Panc1 (cell line): ENCODE measurements at regions not wholly inside any gene's neighbourhood (a gene's known extent, or its start where the extent isn't known, plus 50 kb on each side); places are given as distances from the start of the nearest gene placed in this dataset.

ENCODE experiments used
- ATAC-seq: fragments of 200-7000 bp; cut with Tn5 transposase; 2 replicates; pipeline ENCODE4 v1.9.1; 2020; ENCODE audit warnings: mild to moderate bottlenecking, moderate library complexity
- BruUV-seq: library from RNA; stranded (reverse); fragments of 400-500 nt; replicated peaks from 2 replicates; lab custom pipeline; 2021; lab: Mats Ljungman, UMichigan
- CTCF ChIA-PET: fragments of 300-600 bp; sonication (Branson Sonifier 250); formaldehyde crosslinking; loops from one replicate; lab custom pipeline; 2022; ENCODE audit warnings: antibody characterized with exemption; lab: Charles Lee
- POLR2A ChIA-PET: fragments of 300-600 bp; sonication (Branson Sonifier 250); formaldehyde crosslinking; loops from one replicate; lab custom pipeline; 2022; ENCODE audit warnings: antibody characterized with exemption; lab: Charles Lee
- DNase-seq: peaks from one replicate; pipeline ENCODE4 v3.0.0-alpha.2; 2010; ENCODE audit warnings: low read depth, low spot score
- H3K27ac ChIP-seq: 2 replicates; pipeline ENCODE4 v1.5.1; 2011; ENCODE audit warnings: mild to moderate bottlenecking, low read length, inconsistent platforms
- H3K27me3 ChIP-seq: fragments of 200-500 bp; sonication (Bioruptor generic); 2 replicates; pipeline ENCODE4 v1.6.0; 2014; ENCODE audit warnings: low read length, inconsistent platforms; ENCODE audit not compliant: control insufficient read depth, insufficient read depth
- H3K36me3 ChIP-seq: fragments of 200-500 bp; sonication (Bioruptor generic); 2 replicates; pipeline ENCODE4 v1.5.1; 2014; ENCODE audit warnings: inconsistent platforms, mild to moderate bottlenecking, low read length, moderate library complexity; ENCODE audit not compliant: control insufficient read depth, insufficient read depth
- H3K4me1 ChIP-seq: 2 replicates; pipeline ENCODE4 v1.5.1; 2011; ENCODE audit warnings: inconsistent platforms, mild to moderate bottlenecking, low read length, moderate library complexity; ENCODE audit not compliant: control insufficient read depth, insufficient read depth
- H3K4me3 ChIP-seq, 2 experiments: 2 replicates each; pipeline ENCODE4 v1.5.1; 2011 to 2012; ENCODE audit warnings: low read depth in 2 of 2, low read length in 2 of 2, mild to moderate bottlenecking in 2 of 2, inconsistent platforms in 1 of 2, moderate library complexity in 1 of 2
- H3K9me3 ChIP-seq: fragments of 200-500 bp; sonication (Bioruptor generic); 2 replicates; pipeline ENCODE4 v1.5.1; 2014; ENCODE audit warnings: low read depth, mild to moderate bottlenecking, inconsistent platforms, low read length, moderate library complexity; ENCODE audit not compliant: control insufficient read depth, insufficient read depth
- CTCF ChIP-seq: fragments of 450-650 bp; IDR thresholded peaks from 2 replicates; pipeline ENCODE4 v1.5.1; 2017; ENCODE audit warnings: mild to moderate bottlenecking
- POLR2AphosphoS5 ChIP-seq: IDR thresholded peaks from 2 replicates; pipeline ENCODE4 v1.6.1; 2012; ENCODE audit warnings: mild to moderate bottlenecking, low read depth, low read length, moderate library complexity
- SIN3A ChIP-seq: IDR thresholded peaks from 2 replicates; pipeline ENCODE4 v1.6.1; 2012; ENCODE audit warnings: low read depth, mild to moderate bottlenecking, low read length, moderate library complexity, borderline replicate concordance; ENCODE audit not compliant: insufficient read depth
- TCF7L2 ChIP-seq: IDR thresholded peaks from 2 replicates; pipeline ENCODE4 v1.6.1; 2011; ENCODE audit warnings: mild to moderate bottlenecking, low read depth, low read length, inconsistent platforms
- in situ Hi-C: cut with HindIII; loops from 2 replicates; pipeline ENCODE4 v1.10.0; 2016; ENCODE audit warnings: low sequenced_read_pairs, low pct_unique_long_range_greater_than_20kb
- intact Hi-C: fragments of 100-400 bp; cut with micrococcal nuclease; formaldehyde crosslinking; loops from one replicate; pipeline ENCODE4 v1.10.0; 2022; ENCODE audit not compliant: unreplicated experiment
- TF ChIP-seq, protein P1 (sequence below), 2 experiments: IDR thresholded peaks; 2 replicates each; pipeline ENCODE4 v1.6.1; 2011 to 2012; ENCODE audit warnings: low read depth in 2 of 2, control low read depth in 1 of 2, low read length in 1 of 2, mild to moderate bottlenecking in 1 of 2, moderate library complexity in 1 of 2; ENCODE audit not compliant: insufficient read depth in 1 of 2

DNA sequence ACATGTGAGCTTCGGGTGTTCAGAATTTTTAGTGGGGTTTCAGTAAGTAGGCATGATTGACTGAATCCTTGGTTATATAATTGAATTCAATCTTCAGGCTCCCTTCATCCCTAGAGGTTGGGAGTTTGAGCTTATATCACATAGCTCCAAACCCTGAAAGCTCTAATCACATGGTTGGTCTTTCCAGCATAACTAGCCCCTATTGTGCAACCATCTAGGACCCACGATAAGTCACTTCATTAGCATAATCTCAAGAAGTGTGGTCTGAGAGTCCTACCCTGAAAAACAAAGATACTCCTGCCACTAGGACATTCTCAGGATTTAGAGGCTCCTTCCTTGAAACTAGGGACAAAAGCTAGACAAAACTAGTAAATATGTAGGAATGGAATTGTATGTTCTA, 348.9 kb upstream of the CBLB start:
- POLR2A ChIA-PET, result no interaction called here
- in situ Hi-C loops, result no loop called here

DNA sequence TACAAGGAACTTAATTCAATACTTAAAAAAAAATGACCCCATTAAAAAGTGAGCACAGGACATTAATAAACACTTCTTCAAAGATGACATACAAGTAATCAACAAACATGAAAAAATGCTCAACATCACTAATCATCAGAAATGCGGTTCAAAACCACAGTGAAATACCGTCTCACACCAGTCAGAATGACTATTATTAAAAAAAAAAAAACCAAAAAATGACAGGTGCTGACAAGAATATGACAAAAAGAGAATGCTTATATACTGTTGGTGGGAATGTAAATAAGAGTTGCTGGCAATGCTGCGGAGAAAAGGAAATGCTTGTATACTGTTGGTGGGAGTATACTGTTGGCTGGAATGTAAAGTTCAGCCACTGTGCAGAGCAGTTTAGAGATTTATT, 358.3 kb upstream of the CBLB start:
- intact Hi-C loops, result no loop called here
- POLR2A ChIA-PET, result no interaction called here
- no peaks in the 10 kb centered on the region for H3K4me1 ChIP-seq
- H3K27me3 ChIP-seq, result no peaks in the 10 kb centered on the region
- no TSS peak for BruUV-seq
- TF ChIP-seq SIN3A (no peak), CTCF (no peak), TCF7L2 (no peak), POLR2AphosphoS5 (no peak)
- TF ChIP-seq, protein P1, sequence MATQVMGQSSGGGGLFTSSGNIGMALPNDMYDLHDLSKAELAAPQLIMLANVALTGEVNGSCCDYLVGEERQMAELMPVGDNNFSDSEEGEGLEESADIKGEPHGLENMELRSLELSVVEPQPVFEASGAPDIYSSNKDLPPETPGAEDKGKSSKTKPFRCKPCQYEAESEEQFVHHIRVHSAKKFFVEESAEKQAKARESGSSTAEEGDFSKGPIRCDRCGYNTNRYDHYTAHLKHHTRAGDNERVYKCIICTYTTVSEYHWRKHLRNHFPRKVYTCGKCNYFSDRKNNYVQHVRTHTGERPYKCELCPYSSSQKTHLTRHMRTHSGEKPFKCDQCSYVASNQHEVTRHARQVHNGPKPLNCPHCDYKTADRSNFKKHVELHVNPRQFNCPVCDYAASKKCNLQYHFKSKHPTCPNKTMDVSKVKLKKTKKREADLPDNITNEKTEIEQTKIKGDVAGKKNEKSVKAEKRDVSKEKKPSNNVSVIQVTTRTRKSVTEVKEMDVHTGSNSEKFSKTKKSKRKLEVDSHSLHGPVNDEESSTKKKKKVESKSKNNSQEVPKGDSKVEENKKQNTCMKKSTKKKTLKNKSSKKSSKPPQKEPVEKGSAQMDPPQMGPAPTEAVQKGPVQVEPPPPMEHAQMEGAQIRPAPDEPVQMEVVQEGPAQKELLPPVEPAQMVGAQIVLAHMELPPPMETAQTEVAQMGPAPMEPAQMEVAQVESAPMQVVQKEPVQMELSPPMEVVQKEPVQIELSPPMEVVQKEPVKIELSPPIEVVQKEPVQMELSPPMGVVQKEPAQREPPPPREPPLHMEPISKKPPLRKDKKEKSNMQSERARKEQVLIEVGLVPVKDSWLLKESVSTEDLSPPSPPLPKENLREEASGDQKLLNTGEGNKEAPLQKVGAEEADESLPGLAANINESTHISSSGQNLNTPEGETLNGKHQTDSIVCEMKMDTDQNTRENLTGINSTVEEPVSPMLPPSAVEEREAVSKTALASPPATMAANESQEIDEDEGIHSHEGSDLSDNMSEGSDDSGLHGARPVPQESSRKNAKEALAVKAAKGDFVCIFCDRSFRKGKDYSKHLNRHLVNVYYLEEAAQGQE (IDR thresholded peaks at IDR 0.05; ENCODE audit: insufficient read depth in 1 of 2, low read depth in 2 of 2, low read length in 1 of 2), result no peak
- no peaks in the 10 kb centered on the region for H3K9me3 ChIP-seq
- ATAC-seq, result no peak
- no peak for DNase-seq
- in situ Hi-C loops, result no loop called here
- no peak overlapping the region for H3K4me3 ChIP-seq
- no peaks in the 10 kb centered on the region for H3K36me3 ChIP-seq
- CTCF ChIA-PET, result no interaction called here
- no peak overlapping the region for H3K27ac ChIP-seq

More for the DNA sequence above, 348.9 kb upstream of the CBLB start:
- intact Hi-C loops, result no loop called here
- no peak for ATAC-seq
- Histone ChIP-seq H3K27ac (no peak overlapping the region), H3K4me3 (no peak overlapping the region), H3K4me1 (no peaks in the 10 kb centered on the region), H3K27me3 (no peaks in the 10 kb centered on the region), H3K9me3 (no peaks in the 10 kb centered on the region), H3K36me3 (no peaks in the 10 kb centered on the region)
- DNase-seq, result no peak
- CTCF ChIA-PET, result no interaction called here
- no TSS peak for BruUV-seq
- TF ChIP-seq POLR2AphosphoS5, result no peak
- TF ChIP-seq, protein P1 (IDR thresholded peaks at IDR 0.05; ENCODE audit: insufficient read depth in 1 of 2, low read depth in 2 of 2, low read length in 1 of 2), result no peak
